Osteocyte (in vitro differentiated cells): ENCODE measurements at regions not wholly inside any gene's neighbourhood (a gene's known extent, or its start where the extent isn't known, plus 50 kb on each side); places are given as distances from the start of the nearest gene placed in this dataset.

Experiments used
- DNase-seq: peaks from one replicate; pipeline ENCODE4 v3.0.0; 2021; ENCODE audit warnings: mixed read lengths; ENCODE audit not compliant: unreplicated experiment; ENCODE audit errors: extremely low spot score
- H3K27ac Mint-ChIP-seq: one replicate; pipeline ENCODE4 v1.8.0; 2021; ENCODE audit warnings: mild to moderate bottlenecking, mixed read lengths; ENCODE audit not compliant: unreplicated experiment
- H3K27me3 Mint-ChIP-seq: one replicate; pipeline ENCODE4 v1.8.0; 2021; ENCODE audit warnings: mixed read lengths; ENCODE audit not compliant: unreplicated experiment
- H3K36me3 Mint-ChIP-seq: one replicate; pipeline ENCODE4 v1.8.0; 2021; ENCODE audit warnings: mixed read lengths; ENCODE audit not compliant: unreplicated experiment
- H3K4me1 Mint-ChIP-seq: one replicate; pipeline ENCODE4 v1.8.0; 2021; ENCODE audit warnings: mixed read lengths; ENCODE audit not compliant: unreplicated experiment
- H3K4me3 Mint-ChIP-seq: one replicate; pipeline ENCODE4 v1.8.0; 2021; ENCODE audit warnings: mild to moderate bottlenecking, moderate library complexity, mixed read lengths; ENCODE audit not compliant: unreplicated experiment
- H3K9me3 Mint-ChIP-seq: one replicate; pipeline ENCODE4 v1.8.0; 2021; ENCODE audit warnings: mixed read lengths; ENCODE audit not compliant: unreplicated experiment
- TF ChIP-seq, protein P1 (sequence below): fragments of 200-600 bp; sonication (generic); IDR thresholded peaks from 2 replicates; pipeline ENCODE4 v1.5.0; 2021; ENCODE audit warnings: antibody characterized with exemption, mild to moderate bottlenecking, moderate library complexity

DNA sequence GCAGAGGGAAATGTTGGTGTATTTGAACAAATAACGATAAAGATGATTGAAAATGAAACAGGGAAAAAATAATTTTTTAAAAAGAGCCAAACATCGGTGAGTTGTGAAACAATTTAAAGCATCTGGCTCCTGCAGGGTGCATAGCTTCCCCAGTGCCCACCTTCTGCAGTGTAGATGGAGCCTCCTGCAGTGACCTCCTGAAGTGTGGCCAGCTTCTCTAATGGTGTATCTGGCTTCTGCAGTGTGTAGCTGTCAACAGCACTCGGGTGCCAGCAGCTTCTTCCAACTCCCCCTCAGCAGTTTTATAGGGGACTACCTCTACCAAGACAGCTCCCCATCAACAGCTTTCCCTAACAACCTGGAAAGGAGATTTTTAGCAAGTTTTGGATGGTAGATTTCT, 279.4 kb upstream of the SEMA6A start:
- no peaks in the 10 kb centered on the region for H3K4me1 Mint-ChIP-seq
- DNase-seq: no peak
- H3K4me3 Mint-ChIP-seq: no peak overlapping the region
- no peaks in the 10 kb centered on the region for H3K27me3 Mint-ChIP-seq
- no peaks in the 10 kb centered on the region for H3K36me3 Mint-ChIP-seq
- H3K9me3 Mint-ChIP-seq: no peaks in the 10 kb centered on the region
- no peak overlapping the region for H3K27ac Mint-ChIP-seq
- TF ChIP-seq, protein P1, sequence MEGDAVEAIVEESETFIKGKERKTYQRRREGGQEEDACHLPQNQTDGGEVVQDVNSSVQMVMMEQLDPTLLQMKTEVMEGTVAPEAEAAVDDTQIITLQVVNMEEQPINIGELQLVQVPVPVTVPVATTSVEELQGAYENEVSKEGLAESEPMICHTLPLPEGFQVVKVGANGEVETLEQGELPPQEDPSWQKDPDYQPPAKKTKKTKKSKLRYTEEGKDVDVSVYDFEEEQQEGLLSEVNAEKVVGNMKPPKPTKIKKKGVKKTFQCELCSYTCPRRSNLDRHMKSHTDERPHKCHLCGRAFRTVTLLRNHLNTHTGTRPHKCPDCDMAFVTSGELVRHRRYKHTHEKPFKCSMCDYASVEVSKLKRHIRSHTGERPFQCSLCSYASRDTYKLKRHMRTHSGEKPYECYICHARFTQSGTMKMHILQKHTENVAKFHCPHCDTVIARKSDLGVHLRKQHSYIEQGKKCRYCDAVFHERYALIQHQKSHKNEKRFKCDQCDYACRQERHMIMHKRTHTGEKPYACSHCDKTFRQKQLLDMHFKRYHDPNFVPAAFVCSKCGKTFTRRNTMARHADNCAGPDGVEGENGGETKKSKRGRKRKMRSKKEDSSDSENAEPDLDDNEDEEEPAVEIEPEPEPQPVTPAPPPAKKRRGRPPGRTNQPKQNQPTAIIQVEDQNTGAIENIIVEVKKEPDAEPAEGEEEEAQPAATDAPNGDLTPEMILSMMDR: no peak

DNA sequence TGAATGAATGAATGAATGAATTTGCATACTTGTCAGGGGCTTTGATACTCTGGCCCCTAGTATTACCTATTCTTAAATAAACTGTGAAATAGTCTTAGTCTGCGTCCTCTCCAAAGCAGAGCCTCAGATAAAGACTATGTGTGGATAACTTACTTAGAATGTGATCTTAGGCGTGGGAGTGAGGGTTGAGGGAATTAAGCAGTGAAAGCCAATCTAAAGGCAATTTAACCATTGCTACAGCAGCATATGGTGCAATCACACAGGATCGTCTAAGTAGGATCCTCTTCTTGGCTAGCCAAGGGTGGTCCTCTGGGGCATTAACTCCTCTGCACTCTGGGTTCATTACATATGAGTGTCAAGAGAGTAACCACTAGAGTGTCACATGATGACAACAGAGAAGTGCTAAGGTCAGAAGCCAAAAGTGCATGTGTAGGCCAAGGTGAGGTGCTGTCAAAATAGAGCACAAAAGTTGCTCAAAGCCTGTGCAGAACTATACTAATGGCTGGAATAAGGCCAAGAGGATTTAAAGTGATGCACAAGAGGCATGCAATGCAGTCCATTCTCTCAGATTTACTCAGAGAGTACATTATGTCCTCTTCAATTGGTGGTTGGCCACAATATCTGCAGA, 274.4 kb upstream of the SEMA6A start:
- Mint-ChIP-seq H3K4me1 (no peaks in the 10 kb centered on the region), H3K9me3 (no peaks in the 10 kb centered on the region), H3K36me3 (no peaks in the 10 kb centered on the region), H3K4me3 (no peak overlapping the region), H3K27me3 (no peaks in the 10 kb centered on the region), H3K27ac (no peak overlapping the region)
- TF ChIP-seq, protein P1: no peak
- DNase-seq: no peak

DNA sequence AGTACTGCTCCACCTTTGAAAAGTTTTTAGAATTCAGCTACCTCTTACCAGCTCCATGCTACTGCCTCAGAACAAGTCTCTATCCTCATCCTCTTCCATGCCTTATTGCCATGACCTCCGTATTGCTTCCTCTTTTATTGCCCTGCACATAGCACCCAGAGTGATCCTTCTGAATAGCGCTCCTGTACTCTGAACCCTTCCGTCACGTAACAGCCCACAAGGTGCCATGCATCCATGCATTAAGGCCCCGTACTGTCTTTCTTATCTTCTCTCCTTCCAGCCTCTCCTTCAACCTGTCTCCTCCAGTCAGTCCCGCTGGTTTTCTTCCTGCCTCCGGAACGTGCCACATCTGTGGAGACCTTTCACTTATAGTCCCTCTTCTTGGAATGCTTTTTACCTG, 273.3 kb upstream of the SEMA6A start:
- H3K27me3 Mint-ChIP-seq: no peaks in the 10 kb centered on the region
- no peak for DNase-seq
- H3K9me3 Mint-ChIP-seq: no peaks in the 10 kb centered on the region
- H3K4me1 Mint-ChIP-seq: no peaks in the 10 kb centered on the region
- H3K36me3 Mint-ChIP-seq: no peaks in the 10 kb centered on the region
- H3K4me3 Mint-ChIP-seq: no peak overlapping the region
- TF ChIP-seq, protein P1: no peak
- no peak overlapping the region for H3K27ac Mint-ChIP-seq

DNA sequence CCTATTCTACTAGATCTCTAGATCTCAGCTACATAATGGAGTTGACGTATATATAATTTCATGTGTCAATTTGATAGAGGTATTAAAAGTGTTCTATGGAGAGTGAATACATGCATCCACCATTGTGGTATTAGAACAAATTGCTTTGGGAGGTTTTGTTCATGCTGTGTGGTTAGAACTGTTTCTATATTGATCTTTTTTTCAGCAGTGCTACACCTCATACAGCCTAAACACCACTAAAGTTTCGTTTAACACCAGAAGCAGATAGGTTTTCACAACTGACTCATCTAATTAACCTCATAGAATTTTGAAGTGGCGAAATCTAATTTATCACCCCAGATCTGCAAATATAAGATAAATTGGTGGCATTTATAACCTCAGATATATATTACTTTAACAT, 269.4 kb upstream of the SEMA6A start:
- TF ChIP-seq, protein P1: no peak
- DNase-seq: no peak

DNA sequence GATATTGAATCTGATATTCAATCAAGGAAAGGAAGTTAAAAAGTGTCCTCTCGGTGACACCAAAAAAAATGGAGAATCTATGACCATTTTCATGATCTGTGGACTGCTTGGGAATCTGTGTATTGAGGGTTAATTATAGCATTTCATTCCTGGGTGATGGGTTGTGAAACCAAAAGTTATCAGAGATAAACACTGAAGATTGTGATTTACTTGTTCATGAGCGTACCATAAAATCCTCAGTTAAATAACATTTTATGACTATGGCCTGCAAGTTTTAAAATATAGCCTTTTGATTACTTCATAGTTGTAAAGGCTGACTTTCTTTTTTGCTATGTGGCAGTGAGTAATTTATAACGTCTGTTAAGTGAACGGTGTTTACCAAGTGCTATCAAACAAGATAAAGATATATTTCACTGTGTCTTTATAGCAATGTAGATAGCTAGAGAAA, 267.9 kb upstream of the SEMA6A start:
- Mint-ChIP-seq H3K9me3 (no peaks in the 10 kb centered on the region), H3K36me3 (no peaks in the 10 kb centered on the region), H3K27ac (no peak overlapping the region), H3K4me3 (no peak overlapping the region), H3K27me3 (no peaks in the 10 kb centered on the region), H3K4me1 (no peaks in the 10 kb centered on the region)
- TF ChIP-seq, protein P1: no peak
- DNase-seq: no peak

More for the DNA sequence above, 269.4 kb upstream of the SEMA6A start:
- Mint-ChIP-seq H3K27me3 (no peaks in the 10 kb centered on the region), H3K4me1 (no peaks in the 10 kb centered on the region), H3K9me3 (no peaks in the 10 kb centered on the region), H3K27ac (no peak overlapping the region), H3K36me3 (no peaks in the 10 kb centered on the region), H3K4me3 (no peak overlapping the region)
